HG02610 (cell line): ENCODE measurements at regions not wholly inside any gene's neighbourhood (a gene's known extent, or its start where the extent isn't known, plus 50 kb on each side); places are given as distances from the start of the nearest gene placed in this dataset.

Experiments used
- ATAC-seq: cut with Tn5 transposase; IDR thresholded peaks from one replicate; pipeline ENCODE4 v1.9.1; 2021; ENCODE audit warnings: mild to moderate bottlenecking, moderate library complexity; ENCODE audit not compliant: unreplicated experiment

GRCh38 chr2:8622924-8623465 lies 58.9 kb upstream of the ID2 start:
- no peak for ATAC-seq

- no peak for ATAC-seq
Observed at GRCh38 chr2:8623576-8623957, 58.3 kb upstream of the ID2 start.

- no peak for ATAC-seq
Observed at GRCh38 chr2:8623958-8624591, 57.8 kb upstream of the ID2 start.

GRCh38 chr2:8624855-8625398 lies 56.9 kb upstream of the ID2 start:
- no peak for ATAC-seq

DNA sequence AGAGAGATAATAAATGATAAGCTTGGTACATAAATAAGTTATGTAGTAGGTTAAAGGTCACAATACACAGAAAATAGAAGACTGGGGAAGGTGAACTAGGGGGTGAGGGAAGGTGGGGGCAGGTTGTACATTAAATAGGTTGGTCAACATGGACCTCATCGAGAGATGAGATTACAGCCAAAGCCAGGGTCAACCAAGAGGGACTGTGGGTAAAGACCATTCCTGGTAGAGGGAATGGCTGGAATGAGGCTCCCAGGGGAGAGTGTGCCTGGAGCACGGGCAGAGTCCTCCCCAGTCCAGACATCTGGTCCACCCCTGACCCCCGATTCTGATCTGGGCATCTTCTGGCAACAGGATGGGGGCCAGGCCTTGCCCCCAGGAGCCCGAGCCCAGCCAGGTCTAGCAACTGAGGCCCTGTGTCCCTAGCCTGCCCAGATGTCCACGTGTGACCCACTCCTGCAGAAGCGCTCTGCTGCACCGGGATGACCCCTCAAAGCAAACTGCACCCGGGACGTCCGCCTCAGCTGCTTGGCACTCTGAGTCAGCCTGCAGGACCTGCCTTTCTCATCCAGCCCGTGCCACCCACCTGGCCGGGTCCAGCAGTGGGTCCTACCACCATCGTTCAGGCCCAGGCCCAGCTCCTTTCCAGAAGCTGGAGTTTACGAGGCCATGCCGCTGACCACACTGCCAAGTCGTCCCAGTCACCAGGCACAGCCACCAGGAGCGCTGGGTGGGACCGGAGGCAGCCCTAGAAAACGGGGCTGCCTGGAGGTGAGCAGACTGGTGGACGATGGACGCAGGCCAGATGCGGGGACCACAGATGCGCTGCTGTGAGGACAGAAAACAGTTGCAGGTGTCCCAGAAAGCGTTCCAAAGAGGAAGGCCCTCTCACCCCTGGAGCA lies 56.2 kb upstream of the ID2 start:
- no peak for ATAC-seq

GRCh38 chr2:8626572-8626971 lies 55.3 kb upstream of the ID2 start:
- ATAC-seq: no peak

- no peak for ATAC-seq
Observed at GRCh38 chr2:8627019-8627691, 54.7 kb upstream of the ID2 start.

DNA sequence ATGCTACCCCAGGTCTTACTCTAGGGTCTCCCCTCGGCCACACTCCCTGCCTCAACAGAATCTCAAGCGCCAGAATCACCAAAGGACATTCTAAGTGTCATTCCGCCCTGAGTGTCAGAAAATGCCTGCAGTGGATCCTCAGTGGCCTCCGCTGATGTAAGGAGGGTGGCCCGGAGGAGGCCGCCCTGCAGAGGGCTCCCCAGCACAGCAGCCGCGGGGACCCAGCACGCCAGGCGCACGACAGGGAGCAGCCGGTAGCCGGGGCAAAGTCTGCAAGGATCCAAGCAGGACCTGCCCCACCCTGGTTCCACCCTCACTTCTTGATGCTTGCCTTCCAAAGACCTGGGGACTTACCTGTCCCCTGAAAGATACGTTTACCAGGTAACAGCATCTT lies 54.2 kb upstream of the ID2 start:
- ATAC-seq: no peak

DNA sequence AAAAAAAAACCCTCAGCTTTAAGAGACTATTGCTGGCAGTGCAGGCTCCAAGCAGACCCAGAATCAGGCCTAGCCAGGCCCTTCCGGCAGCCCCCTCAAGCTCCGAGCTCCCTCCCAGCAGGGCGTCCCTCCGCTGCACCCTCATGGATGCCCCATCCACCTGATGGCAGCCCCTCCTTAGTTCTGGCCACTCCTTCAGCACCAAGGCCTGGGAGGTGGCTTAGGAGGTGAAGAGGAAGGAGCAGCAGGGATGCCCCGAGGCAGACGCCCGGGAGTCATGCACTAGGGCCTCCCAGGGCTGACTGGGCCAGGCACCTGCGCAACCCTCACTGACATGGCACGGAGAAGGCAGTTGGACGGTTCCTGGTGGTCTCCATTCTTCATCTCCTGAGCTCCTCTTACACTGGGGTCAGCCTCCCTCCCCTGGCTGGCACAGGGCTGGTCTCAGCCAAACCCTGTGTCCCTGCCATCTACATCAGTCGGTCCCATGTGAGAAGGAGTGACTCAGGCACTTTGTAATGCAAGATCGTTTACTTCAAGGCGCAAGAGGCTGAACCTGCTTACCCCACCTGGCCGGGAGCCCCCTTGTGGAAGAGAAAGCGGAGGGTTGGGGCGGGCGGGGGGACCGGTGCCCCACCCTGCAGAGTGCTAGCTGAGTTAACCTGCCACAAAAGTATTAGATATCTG lies 53.5 kb upstream of the ID2 start:
- ATAC-seq: no peak

DNA sequence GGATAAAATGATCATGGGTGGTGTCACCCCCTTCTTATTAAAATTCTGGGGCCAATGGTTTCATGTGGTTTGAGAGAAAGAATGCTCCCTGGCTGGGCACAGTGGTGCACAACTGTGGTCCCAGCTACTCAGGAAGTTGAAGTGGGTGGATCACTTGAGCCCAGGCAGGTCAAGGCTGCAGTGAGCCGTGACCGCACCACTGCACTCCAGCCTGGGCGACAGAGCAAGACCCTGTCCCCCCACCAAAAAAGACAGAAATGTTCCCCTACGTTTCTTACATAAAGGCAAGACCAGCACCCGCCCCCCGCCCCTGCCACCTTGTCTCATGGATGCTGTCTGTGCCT lies 53.0 kb upstream of the ID2 start:
- ATAC-seq: no peak

DNA sequence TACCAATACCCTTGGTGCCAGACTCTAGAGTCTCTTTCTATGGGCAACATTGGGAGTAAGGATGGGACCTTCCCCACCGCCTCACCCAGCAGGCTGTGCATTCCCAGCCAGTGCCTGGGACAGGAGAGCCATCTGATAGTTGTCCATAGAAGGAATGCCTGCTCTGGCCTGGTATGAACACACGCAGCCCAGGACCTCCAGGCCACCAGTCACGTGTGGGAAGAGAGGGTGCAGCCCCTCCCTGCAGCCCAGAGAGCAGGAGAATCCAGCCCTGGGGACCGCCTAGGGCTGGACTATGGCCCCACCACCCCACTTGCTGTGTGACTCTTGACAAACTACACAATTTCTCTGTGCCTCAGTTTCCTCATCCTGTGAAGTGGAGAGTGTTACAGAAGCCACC lies 52.5 kb upstream of the ID2 start:
- no peak for ATAC-seq

GRCh38 chr2:8630676-8631464 lies 51.0 kb upstream of the ID2 start:
- no peak for ATAC-seq

GRCh38 chr2:8631465-8632005 lies 50.3 kb upstream of the ID2 start:
- ATAC-seq: no peak
